Activated naive CD8-positive, alpha-beta T cell treated with anti-CD3 and anti-CD28 coated beads, Interleukin-2, amount 50 U/mL, for 24 hours (primary cell): ENCODE measurements at regions not wholly inside any gene's neighbourhood (a gene's known extent, or its start where the extent isn't known, plus 50 kb on each side); places are given as distances from the start of the nearest gene placed in this dataset.

Experiments used
- ATAC-seq: fragments of 150-1000 bp; cut with Tn5 transposase; one replicate; pipeline ENCODE4 v1.10.0; 2021
- DNase-seq: peaks from one replicate; pipeline ENCODE4 v3.0.0; 2021
- H3K27ac Mint-ChIP-seq: one replicate; pipeline ENCODE4 v1.8.0; 2021; ENCODE audit warnings: mild to moderate bottlenecking, mixed read lengths
- H3K27me3 Mint-ChIP-seq: one replicate; pipeline ENCODE4 v1.8.0; 2021; ENCODE audit warnings: mixed read lengths
- H3K36me3 Mint-ChIP-seq: one replicate; pipeline ENCODE4 v1.8.0; 2021; ENCODE audit warnings: low read depth, mixed read lengths
- H3K4me1 Mint-ChIP-seq: one replicate; pipeline ENCODE4 v1.8.0; 2021; ENCODE audit warnings: mixed read lengths
- H3K4me3 Mint-ChIP-seq: one replicate; pipeline ENCODE4 v1.8.0; 2021; ENCODE audit warnings: mild to moderate bottlenecking, moderate library complexity, mixed read lengths
- H3K9me3 Mint-ChIP-seq: one replicate; pipeline ENCODE4 v1.8.0; 2021; ENCODE audit warnings: mixed read lengths

- no peaks in the 10 kb centered on the region for H3K4me1 Mint-ChIP-seq
- H3K27me3 Mint-ChIP-seq, result no peaks in the 10 kb centered on the region
- no peak for ATAC-seq
- DNase-seq, result no peak
- no peak overlapping the region for H3K27ac Mint-ChIP-seq
- peaks cover 10% of the 10 kb centered on the region for H3K9me3 Mint-ChIP-seq
- H3K36me3 Mint-ChIP-seq, result no peaks in the 10 kb centered on the region
- no peak overlapping the region for H3K4me3 Mint-ChIP-seq
These were observed 298.0 kb downstream of the MAP2K4 start for GRCh38 chr17:12318571-12319266.

- Mint-ChIP-seq H3K27ac (no peak overlapping the region), H3K36me3 (no peaks in the 10 kb centered on the region), H3K4me1 (no peaks in the 10 kb centered on the region), H3K27me3 (no peaks in the 10 kb centered on the region), H3K4me3 (no peak overlapping the region), H3K9me3 (peaks cover 7% of the 10 kb centered on the region)
- no peak for ATAC-seq
- no peak for DNase-seq
These were observed 299.6 kb downstream of the MAP2K4 start for GRCh38 chr17:12320286-12320685.

GRCh38 chr17:12328204-12328603 lies 307.5 kb downstream of the MAP2K4 start:
- Mint-ChIP-seq H3K27me3 (no peaks in the 10 kb centered on the region), H3K36me3 (peaks cover 2% of the 10 kb centered on the region), H3K4me3 (no peak overlapping the region), H3K4me1 (no peaks in the 10 kb centered on the region), H3K9me3 (peaks cover 29% of the 10 kb centered on the region), H3K27ac (no peak overlapping the region)
- ATAC-seq, result no peak
- no peak for DNase-seq

- H3K4me1 Mint-ChIP-seq, result no peaks in the 10 kb centered on the region
- H3K4me3 Mint-ChIP-seq, result no peak overlapping the region
- H3K27ac Mint-ChIP-seq, result no peak overlapping the region
- H3K9me3 Mint-ChIP-seq, result peaks cover 29% of the 10 kb centered on the region
- ATAC-seq, result no peak
- peaks cover 2% of the 10 kb centered on the region for H3K36me3 Mint-ChIP-seq
- DNase-seq, result no peak
- no peaks in the 10 kb centered on the region for H3K27me3 Mint-ChIP-seq
These were observed 309.8 kb downstream of the MAP2K4 start for GRCh38 chr17:12330456-12330855.

GRCh38 chr17:12341328-12341727 lies 320.7 kb downstream of the MAP2K4 start:
- no peaks in the 10 kb centered on the region for H3K36me3 Mint-ChIP-seq
- no peak overlapping the region for H3K4me3 Mint-ChIP-seq
- no peaks in the 10 kb centered on the region for H3K4me1 Mint-ChIP-seq
- H3K27ac Mint-ChIP-seq, result no peak overlapping the region
- peaks cover 4% of the 10 kb centered on the region for H3K9me3 Mint-ChIP-seq
- no peaks in the 10 kb centered on the region for H3K27me3 Mint-ChIP-seq
- no peak for DNase-seq
- no peak for ATAC-seq

- H3K4me1 Mint-ChIP-seq, result no peaks in the 10 kb centered on the region
- no peak for ATAC-seq
These were observed 321.5 kb downstream of the MAP2K4 start for GRCh38 chr17:12342161-12342560.

DNA sequence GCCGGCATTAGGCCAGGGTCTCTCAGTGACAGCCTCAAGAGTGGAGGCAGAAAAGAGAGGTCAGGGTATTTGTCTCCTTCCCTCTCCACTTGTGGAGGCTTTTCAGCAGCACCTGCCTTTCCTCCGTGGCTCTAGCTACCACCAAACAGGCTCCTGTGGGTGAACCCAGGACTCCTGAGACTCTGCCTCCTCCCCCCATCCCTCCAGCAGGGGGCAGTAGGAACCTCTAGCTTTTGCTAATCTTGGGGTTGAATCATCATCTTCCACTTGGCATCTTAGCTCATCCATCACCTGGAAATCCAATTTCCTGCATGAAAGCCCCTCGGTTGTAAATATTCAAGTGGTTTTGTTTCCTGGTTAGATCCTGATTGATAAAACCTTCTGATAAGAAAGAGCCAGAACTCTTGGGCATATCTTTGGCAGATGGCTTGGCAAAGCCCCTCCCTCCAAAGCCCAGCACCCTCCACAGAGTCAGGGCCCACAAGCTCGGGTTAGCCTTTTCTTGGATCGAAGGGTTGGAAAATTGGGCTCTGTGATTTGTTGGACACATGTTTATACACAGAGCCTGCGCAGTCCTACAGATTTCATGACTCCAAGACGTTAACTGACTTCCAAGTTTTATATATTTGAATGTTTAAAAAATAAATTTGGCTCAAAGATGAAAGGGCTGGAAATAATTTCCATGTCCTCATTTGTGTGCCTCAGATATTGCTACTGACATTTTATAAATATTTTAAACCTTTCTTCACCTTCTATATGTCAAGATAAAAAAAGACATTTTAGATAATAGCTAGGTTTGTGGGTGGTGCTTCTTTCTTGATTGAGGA lies 322.1 kb downstream of the MAP2K4 start:
- no peak for ATAC-seq
- Mint-ChIP-seq H3K4me3 (no peak overlapping the region), H3K36me3 (no peaks in the 10 kb centered on the region), H3K27me3 (no peaks in the 10 kb centered on the region), H3K9me3 (peaks cover 4% of the 10 kb centered on the region), H3K4me1 (no peaks in the 10 kb centered on the region), H3K27ac (no peak overlapping the region)
- peak; percentile 18 for DNase-seq

More at GRCh38 chr17:12342161-12342560, 321.5 kb downstream of the MAP2K4 start:
- H3K27ac Mint-ChIP-seq, result no peak overlapping the region
- H3K4me3 Mint-ChIP-seq, result no peak overlapping the region
- no peaks in the 10 kb centered on the region for H3K27me3 Mint-ChIP-seq
- peaks cover 4% of the 10 kb centered on the region for H3K9me3 Mint-ChIP-seq
- no peak for DNase-seq
- H3K36me3 Mint-ChIP-seq, result no peaks in the 10 kb centered on the region

GRCh38 chr17:12348476-12348875 lies 317.2 kb upstream of the MYOCD start:
- no peaks in the 10 kb centered on the region for H3K4me1 Mint-ChIP-seq
- no peak overlapping the region for H3K4me3 Mint-ChIP-seq
- DNase-seq, result no peak
- ATAC-seq, result no peak
- no peak overlapping the region for H3K27ac Mint-ChIP-seq
- no peaks in the 10 kb centered on the region for H3K9me3 Mint-ChIP-seq
- no peaks in the 10 kb centered on the region for H3K36me3 Mint-ChIP-seq
- H3K27me3 Mint-ChIP-seq, result no peaks in the 10 kb centered on the region

- DNase-seq, result no peak
- no peak for ATAC-seq
- H3K27me3 Mint-ChIP-seq, result no peaks in the 10 kb centered on the region
- no peaks in the 10 kb centered on the region for H3K9me3 Mint-ChIP-seq
- no peak overlapping the region for H3K27ac Mint-ChIP-seq
- H3K4me1 Mint-ChIP-seq, result no peaks in the 10 kb centered on the region
- H3K4me3 Mint-ChIP-seq, result no peak overlapping the region
- no peaks in the 10 kb centered on the region for H3K36me3 Mint-ChIP-seq
These were observed 316.4 kb upstream of the MYOCD start for GRCh38 chr17:12349297-12349696.

DNA sequence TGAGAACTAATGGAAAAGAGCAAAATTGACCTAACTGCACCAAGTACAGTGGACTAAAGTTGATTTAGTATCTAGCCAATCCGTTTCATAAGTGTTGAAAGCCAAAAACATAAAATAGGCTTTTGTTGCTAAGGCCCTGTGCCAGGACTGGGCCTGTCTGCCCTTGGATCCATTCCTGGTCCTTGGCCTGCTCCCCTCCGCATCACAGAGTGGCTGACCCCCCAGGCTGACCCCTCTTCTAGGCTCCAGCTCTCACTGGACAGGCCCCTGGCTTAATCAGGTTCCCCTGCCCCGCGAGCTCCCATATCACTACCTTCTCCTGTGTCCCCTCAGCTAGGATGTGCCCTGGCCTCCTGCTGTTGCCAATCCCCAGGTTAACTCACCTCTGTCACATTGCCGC lies 313.6 kb upstream of the MYOCD start:
- peaks cover 14% of the 10 kb centered on the region for H3K9me3 Mint-ChIP-seq
- no peak for ATAC-seq
- H3K27ac Mint-ChIP-seq, result no peak overlapping the region
- no peak for DNase-seq
- H3K4me3 Mint-ChIP-seq, result no peak overlapping the region
- H3K27me3 Mint-ChIP-seq, result no peaks in the 10 kb centered on the region
- no peaks in the 10 kb centered on the region for H3K36me3 Mint-ChIP-seq
- no peaks in the 10 kb centered on the region for H3K4me1 Mint-ChIP-seq

DNA sequence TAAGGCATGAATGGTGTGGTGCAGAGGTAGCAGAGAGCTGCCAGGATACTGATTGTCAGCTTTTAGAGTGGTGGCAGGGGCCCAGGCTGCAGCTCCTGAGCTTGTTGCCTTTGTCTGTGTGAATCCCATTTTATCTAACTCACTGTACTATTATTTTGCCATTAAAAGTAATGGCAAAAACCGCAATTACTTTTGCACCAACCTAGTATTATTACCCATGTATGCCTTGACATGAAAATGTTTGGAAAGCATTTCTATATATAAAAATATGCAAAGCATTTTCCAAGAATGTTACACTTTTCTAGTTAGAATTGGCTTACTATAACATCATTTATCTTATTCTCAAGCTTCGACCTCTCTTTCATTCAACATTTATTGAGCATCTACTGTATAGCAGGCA lies 308.1 kb upstream of the MYOCD start:
- Mint-ChIP-seq H3K4me1 (no peaks in the 10 kb centered on the region), H3K27me3 (no peaks in the 10 kb centered on the region), H3K9me3 (peaks cover 19% of the 10 kb centered on the region), H3K36me3 (no peaks in the 10 kb centered on the region), H3K27ac (no peak overlapping the region), H3K4me3 (no peak overlapping the region)
- DNase-seq (no peak), ATAC-seq (no peak)

DNA sequence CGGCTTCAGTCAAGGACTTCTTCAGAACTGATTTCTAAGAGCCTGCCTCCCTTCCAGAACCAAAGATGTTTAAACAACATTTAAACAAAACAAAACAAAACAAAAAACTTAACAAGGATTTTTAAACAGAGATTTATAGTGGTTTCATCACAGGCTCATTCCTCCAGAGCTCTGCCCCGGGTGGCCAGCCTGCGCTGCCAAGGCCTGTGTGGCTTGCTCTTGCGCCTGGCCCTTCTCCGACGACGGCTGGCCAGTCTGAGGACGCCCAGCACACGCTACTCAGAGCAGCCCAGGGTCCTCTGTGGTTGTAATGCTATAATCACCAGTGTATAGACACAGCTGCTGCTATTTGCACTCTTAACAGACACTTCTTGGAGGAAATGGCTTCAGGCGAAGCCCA lies 307.2 kb upstream of the MYOCD start:
- ATAC-seq, result no peak
- Mint-ChIP-seq H3K27me3 (no peaks in the 10 kb centered on the region), H3K9me3 (peaks cover 19% of the 10 kb centered on the region), H3K4me3 (no peak overlapping the region), H3K36me3 (no peaks in the 10 kb centered on the region), H3K27ac (no peak overlapping the region), H3K4me1 (no peaks in the 10 kb centered on the region)
- no peak for DNase-seq

DNA sequence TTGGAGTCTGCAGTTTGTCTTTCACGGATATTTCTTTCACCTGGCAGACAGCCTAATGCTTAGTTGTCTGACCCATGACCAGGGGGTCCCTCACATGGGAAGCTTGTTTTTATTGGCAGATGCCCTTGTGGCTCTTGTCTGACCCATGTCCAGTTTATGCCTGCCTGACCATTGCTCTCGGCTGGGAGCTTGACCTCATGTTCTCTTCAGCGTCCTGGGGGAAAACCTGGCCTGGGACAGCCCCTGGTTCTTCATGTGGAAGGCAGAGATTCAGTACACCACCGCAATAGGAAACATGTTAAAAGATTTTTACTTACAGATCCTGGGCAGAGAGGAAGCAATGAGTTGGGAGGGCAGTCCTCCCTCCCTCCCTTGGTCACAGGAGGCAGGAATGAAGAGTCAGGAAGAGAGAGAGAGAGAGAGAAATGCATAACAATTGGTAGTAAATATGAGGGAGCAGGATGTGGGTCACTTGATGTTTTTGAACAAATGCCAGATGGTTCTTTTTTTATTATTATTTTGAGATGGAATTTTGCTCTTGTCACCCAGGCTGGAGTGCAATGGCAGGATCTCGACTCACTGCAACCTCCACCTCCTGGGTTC lies 302.7 kb upstream of the MYOCD start:
- DNase-seq, result no peak
- Mint-ChIP-seq H3K36me3 (no peaks in the 10 kb centered on the region), H3K27ac (no peak overlapping the region), H3K4me3 (no peak overlapping the region), H3K4me1 (no peaks in the 10 kb centered on the region), H3K9me3 (peaks cover 11% of the 10 kb centered on the region), H3K27me3 (no peaks in the 10 kb centered on the region)
- no peak for ATAC-seq

- DNase-seq (no peak), ATAC-seq (no peak)
- Mint-ChIP-seq H3K4me3 (no peak overlapping the region), H3K27me3 (no peaks in the 10 kb centered on the region), H3K9me3 (peaks cover 6% of the 10 kb centered on the region), H3K36me3 (no peaks in the 10 kb centered on the region), H3K27ac (no peak overlapping the region), H3K4me1 (no peaks in the 10 kb centered on the region)
These were observed 299.9 kb upstream of the MYOCD start for GRCh38 chr17:12365805-12366204.

DNA sequence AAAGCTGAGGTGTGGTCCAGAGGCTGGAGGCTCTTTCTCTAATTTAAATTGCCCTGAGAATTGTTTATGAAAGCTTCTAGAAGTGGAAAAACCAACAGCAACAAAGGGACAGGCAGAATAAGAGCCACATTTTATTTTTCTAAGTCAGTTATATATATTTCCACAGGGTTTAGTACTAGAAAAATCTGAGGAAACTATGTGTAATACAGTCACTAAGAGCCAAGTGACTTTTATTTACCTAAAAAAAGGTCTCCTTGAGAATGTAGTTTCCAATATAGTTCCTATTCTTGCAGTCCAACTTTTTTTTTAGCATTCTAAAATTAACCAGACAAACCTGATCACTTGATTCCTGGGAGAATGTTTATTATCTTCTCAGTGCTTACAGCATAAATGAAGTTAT lies 296.6 kb upstream of the MYOCD start:
- Mint-ChIP-seq H3K27ac (no peak overlapping the region), H3K27me3 (no peaks in the 10 kb centered on the region), H3K36me3 (no peaks in the 10 kb centered on the region), H3K9me3 (peaks cover 11% of the 10 kb centered on the region), H3K4me1 (no peaks in the 10 kb centered on the region), H3K4me3 (no peak overlapping the region)
- ATAC-seq (no peak), DNase-seq (no peak)
